HG03060 (cell line): ENCODE measurements at regions not wholly inside any gene's neighbourhood (a gene's known extent, or its start where the extent isn't known, plus 50 kb on each side); places are given as distances from the start of the nearest gene placed in this dataset.

Experiments
- ATAC-seq: cut with Tn5 transposase; IDR thresholded peaks from one replicate; pipeline ENCODE4 v1.9.1; 2021; ENCODE audit warnings: low read depth, moderate number of reproducible peaks; ENCODE audit not compliant: unreplicated experiment

GRCh38 chr2:150141226-150142001 is 346.1 kb downstream of the RND3 start:
- ATAC-seq, result no peak

GRCh38 chr2:150140777-150141176 is 346.7 kb downstream of the RND3 start:
- no peak for ATAC-seq

- no peak for ATAC-seq
Measured at GRCh38 chr2:150138587-150138986, 348.9 kb downstream of the RND3 start.

- no peak for ATAC-seq
Measured at GRCh38 chr2:150137338-150138069, 350.0 kb downstream of the RND3 start.

- ATAC-seq, result no peak
Measured at GRCh38 chr2:150136893-150137292, 350.6 kb downstream of the RND3 start.

GRCh38 chr2:150136401-150136800 is 351.1 kb downstream of the RND3 start:
- ATAC-seq, result no peak

- no peak for ATAC-seq
Measured at GRCh38 chr2:150135223-150135883, 352.1 kb downstream of the RND3 start.

- no peak for ATAC-seq
Measured at GRCh38 chr2:150134223-150134857, 353.1 kb downstream of the RND3 start.

- peak; percentile 99 for ATAC-seq
Measured at GRCh38 chr2:150133623-150134022, 353.8 kb downstream of the RND3 start.

- ATAC-seq, result no peak
Measured at GRCh38 chr2:150129921-150130575, 357.4 kb downstream of the RND3 start.

GRCh38 chr2:150127995-150128394 is 359.5 kb downstream of the RND3 start:
- ATAC-seq, result no peak

GRCh38 chr2:150127346-150127990 is 360.0 kb downstream of the RND3 start:
- no peak for ATAC-seq

GRCh38 chr2:150126839-150127238 is 360.6 kb downstream of the RND3 start:
- no peak for ATAC-seq

- ATAC-seq, result no peak
Measured at GRCh38 chr2:150126143-150126740, 361.2 kb downstream of the RND3 start.

- no peak for ATAC-seq
Measured at GRCh38 chr2:150125708-150126107, 361.8 kb downstream of the RND3 start.

- no peak for ATAC-seq
Measured at GRCh38 chr2:150125188-150125587, 362.3 kb downstream of the RND3 start.

- no peak for ATAC-seq
Measured at GRCh38 chr2:150124739-150125138, 362.7 kb downstream of the RND3 start.

GRCh38 chr2:150122871-150123613 is 364.4 kb downstream of the RND3 start:
- ATAC-seq, result no peak

- ATAC-seq, result no peak
Measured at GRCh38 chr2:150122156-150122555, 365.3 kb downstream of the RND3 start.
